ENCODE measurements at regions not wholly inside any gene's neighbourhood (a gene's known extent, or its start where the extent isn't known, plus 50 kb on each side); places are given as distances from the start of the nearest gene placed in this dataset.

GRCh38 chr2:122244598-122245229, 489.3 kb downstream of the TSN start:
- no peak for DNase-seq

GRCh38 chr2:122249673-122250072, 494.2 kb downstream of the TSN start:
- DNase-seq, result no peak

- no peak for DNase-seq
Observed at GRCh38 chr2:122251158-122251557, 495.7 kb downstream of the TSN start.

- DNase-seq, result no peak
Observed at GRCh38 chr2:122251566-122251965, 496.1 kb downstream of the TSN start.

- DNase-seq, result peak; percentile 10
Observed at GRCh38 chr2:122255924-122256323, 500.5 kb downstream of the TSN start.

GRCh38 chr2:122261911-122262310, 506.5 kb downstream of the TSN start:
- DNase-seq, result no peak

- no peak for DNase-seq
Observed at GRCh38 chr2:122263746-122264145, 508.3 kb downstream of the TSN start.

- no peak for DNase-seq
Observed at GRCh38 chr2:122266636-122267035, 511.2 kb downstream of the TSN start.

GRCh38 chr2:122267947-122268346, 512.5 kb downstream of the TSN start:
- DNase-seq, result no peak

- DNase-seq, result no peak
Observed at GRCh38 chr2:122273785-122274419, 518.5 kb downstream of the TSN start.

- no peak for DNase-seq
Observed at GRCh38 chr2:122277956-122278355, 522.5 kb downstream of the TSN start.

- DNase-seq, result no peak
Observed at GRCh38 chr2:122300758-122301157, 545.3 kb downstream of the TSN start.

GRCh38 chr2:122307763-122308162, 552.3 kb downstream of the TSN start:
- no peak for DNase-seq

GRCh38 chr2:122315306-122315705, 559.9 kb downstream of the TSN start:
- no peak for DNase-seq

GRCh38 chr2:122319539-122320132, 564.2 kb downstream of the TSN start:
- no peak for DNase-seq

GRCh38 chr2:122322815-122323214, 567.4 kb downstream of the TSN start:
- DNase-seq, result no peak

GRCh38 chr2:122323927-122324326, 568.5 kb downstream of the TSN start:
- no peak for DNase-seq

- no peak for DNase-seq
Observed at GRCh38 chr2:122326471-122326870, 571.0 kb downstream of the TSN start.

- DNase-seq, result no peak
Observed at GRCh38 chr2:122328816-122329215, 573.4 kb downstream of the TSN start.

- no peak for DNase-seq
Observed at GRCh38 chr2:122329278-122329677, 573.8 kb downstream of the TSN start.

GRCh38 chr2:122333932-122334331, 578.5 kb downstream of the TSN start:
- no peak for DNase-seq

GRCh38 chr2:122338000-122338399, 582.5 kb downstream of the TSN start:
- DNase-seq, result no peak

GRCh38 chr2:122340246-122340645, 584.8 kb downstream of the TSN start:
- DNase-seq, result no peak

GRCh38 chr2:122341007-122341406, 585.6 kb downstream of the TSN start:
- no peak for DNase-seq

- peak; percentile 26 for DNase-seq
Observed at GRCh38 chr2:122352151-122352550, 596.7 kb downstream of the TSN start.
